ENCODE measurements at regions not wholly inside any gene's neighbourhood (a gene's known extent, or its start where the extent isn't known, plus 50 kb on each side); places are given as distances from the start of the nearest gene placed in this dataset.

DNA sequence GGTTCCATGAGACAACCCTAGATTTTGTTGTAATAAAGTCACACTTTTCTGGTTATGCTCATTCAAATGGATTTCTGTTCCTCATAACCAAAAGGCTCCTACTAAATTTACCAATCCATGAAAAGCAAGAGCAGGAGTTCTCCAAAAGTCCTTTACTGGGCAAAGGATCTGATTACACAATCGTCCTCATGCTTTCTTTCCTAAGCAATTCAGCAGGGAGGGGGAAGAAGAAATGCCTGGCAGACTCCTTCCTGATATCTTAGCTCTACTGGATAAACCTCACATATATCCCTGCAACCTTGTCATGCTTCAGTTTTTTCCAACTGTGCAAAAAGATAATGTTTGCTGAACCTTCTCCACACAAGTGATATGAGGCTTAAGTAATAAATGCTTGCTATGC lies 67.6 kb upstream of the GUCA2B start:
- TF ChIP-seq EZH2 (IDR thresholded peaks at IDR 0.05; ENCODE audit: borderline replicate concordance, low read length) (no peak), CTCF (IDR thresholded peaks at IDR 0.05; ENCODE audit: low read length) (no peak)
